HepG2 (cell line): ENCODE measurements at regions not wholly inside any gene's neighbourhood (a gene's known extent, or its start where the extent isn't known, plus 50 kb on each side); places are given as distances from the start of the nearest gene placed in this dataset.

ENCODE experiments used
- CTCF ChIP-seq: sonication (generic); formaldehyde crosslinking; IDR thresholded peaks from 2 replicates; pipeline ENCODE4 v1.5.0; 2020; ENCODE audit warnings: mild to moderate bottlenecking, missing genetic modification reagents, moderate library complexity
- FOXO4 ChIP-seq: sonication (generic); formaldehyde crosslinking; conservative IDR thresholded peaks from 2 replicates; pipeline ENCODE4 v1.8.1; 2023; ENCODE audit warnings: missing genetic modification reagents
- HNF4A ChIP-seq: sonication (generic); formaldehyde crosslinking; IDR thresholded peaks from 2 replicates; pipeline ENCODE4 v1.4.0; 2020; ENCODE audit warnings: missing genetic modification reagents
- JUN ChIP-seq: sonication (generic); formaldehyde crosslinking; IDR thresholded peaks from 2 replicates; pipeline ENCODE4 v1.4.0; 2020; ENCODE audit warnings: mild to moderate bottlenecking, missing genetic modification reagents
- NRL ChIP-seq: sonication (generic); formaldehyde crosslinking; IDR thresholded peaks from 2 replicates; pipeline ENCODE4 v1.5.0; 2020; ENCODE audit warnings: missing genetic modification reagents, mild to moderate bottlenecking, moderate library complexity, borderline replicate concordance
- PRDM10 ChIP-seq: sonication (generic); formaldehyde crosslinking; IDR thresholded peaks from 2 replicates; pipeline ENCODE4 v1.4.0; 2020; ENCODE audit warnings: low read depth, missing genetic modification reagents
- PRDM15 ChIP-seq: sonication (generic); formaldehyde crosslinking; IDR thresholded peaks from 2 replicates; pipeline ENCODE4 v1.4.0; 2020; ENCODE audit warnings: missing genetic modification reagents
- RAD21 ChIP-seq: fragments of 450-650 bp; formaldehyde crosslinking; IDR thresholded peaks from 2 replicates; pipeline ENCODE4 v1.5.0; 2020; ENCODE audit warnings: mild to moderate bottlenecking
- REXO4 ChIP-seq: sonication (generic); formaldehyde crosslinking; IDR thresholded peaks from 2 replicates; pipeline ENCODE4 v1.8.0; 2022; ENCODE audit warnings: missing genetic modification reagents, mild to moderate bottlenecking, borderline replicate concordance

GRCh38 chr2:34519659-34520058 is 920.6 kb upstream of the FAM98A start:
- no peak for TF ChIP-seq PRDM15 (CRISPR knock-in tag)
- TF ChIP-seq RAD21 (CRISPR knock-in tag) = no peak
- no peak for TF ChIP-seq JUN (CRISPR knock-in tag)
- no peak for TF ChIP-seq CTCF (CRISPR knock-in tag)
- no peak for TF ChIP-seq HNF4A
- TF ChIP-seq FOXO4 (CRISPR knock-in tag) = no peak
- no peak for TF ChIP-seq NRL (CRISPR knock-in tag)
- TF ChIP-seq REXO4 (CRISPR knock-in tag) = no peak
- no peak for TF ChIP-seq PRDM10
